ENCODE measurements at regions not wholly inside any gene's neighbourhood (a gene's known extent, or its start where the extent isn't known, plus 50 kb on each side); places are given as distances from the start of the nearest gene placed in this dataset.

GRCh38 chr3:148604270-148605085, 93.2 kb upstream of the AGTR1 start:
- Mint-ChIP-seq H3K4me3 (no peak overlapping the region), H3K9me3 (no peaks in the 10 kb centered on the region), H3K27ac (no peak overlapping the region), H3K36me3 (ENCODE audit: low read depth) (no peaks in the 10 kb centered on the region), H3K4me1 (ENCODE audit: low read depth) (no peaks in the 10 kb centered on the region), H3K27me3 (ENCODE audit: insufficient read depth) (no peaks in the 10 kb centered on the region)
- intact Hi-C loops (cut with micrococcal nuclease), result no loop called here
- no peak for DNase-seq (ENCODE audit: low spot score)

- Mint-ChIP-seq H3K4me3 (no peak overlapping the region), H3K27me3 (ENCODE audit: insufficient read depth) (no peaks in the 10 kb centered on the region), H3K4me1 (ENCODE audit: low read depth) (no peaks in the 10 kb centered on the region), H3K9me3 (no peaks in the 10 kb centered on the region), H3K36me3 (ENCODE audit: low read depth) (no peaks in the 10 kb centered on the region), H3K27ac (no peak overlapping the region)
- DNase-seq (ENCODE audit: low spot score), result no peak
- intact Hi-C loops (cut with micrococcal nuclease), result no loop called here
These were observed 92.2 kb upstream of the AGTR1 start for GRCh38 chr3:148605521-148605920.

GRCh38 chr3:148606979-148607378, 90.7 kb upstream of the AGTR1 start:
- H3K27ac Mint-ChIP-seq, result no peak overlapping the region
- no peak for DNase-seq (ENCODE audit: low spot score)
- no peak overlapping the region for H3K4me3 Mint-ChIP-seq
- no peaks in the 10 kb centered on the region for H3K36me3 Mint-ChIP-seq (ENCODE audit: low read depth)
- H3K4me1 Mint-ChIP-seq (ENCODE audit: low read depth), result no peaks in the 10 kb centered on the region
- no peaks in the 10 kb centered on the region for H3K27me3 Mint-ChIP-seq (ENCODE audit: insufficient read depth)
- H3K9me3 Mint-ChIP-seq, result no peaks in the 10 kb centered on the region
- intact Hi-C loops (cut with micrococcal nuclease), result no loop called here

- Mint-ChIP-seq H3K4me1 (ENCODE audit: low read depth) (no peaks in the 10 kb centered on the region), H3K36me3 (ENCODE audit: low read depth) (no peaks in the 10 kb centered on the region), H3K27me3 (ENCODE audit: insufficient read depth) (no peaks in the 10 kb centered on the region), H3K27ac (no peak overlapping the region), H3K9me3 (no peaks in the 10 kb centered on the region), H3K4me3 (no peak overlapping the region)
- intact Hi-C loops (cut with micrococcal nuclease), result no loop called here
- no peak for DNase-seq (ENCODE audit: low spot score)
These were observed 90.2 kb upstream of the AGTR1 start for GRCh38 chr3:148607491-148607890.

GRCh38 chr3:148612278-148612677, 85.4 kb upstream of the AGTR1 start:
- DNase-seq (ENCODE audit: low spot score), result no peak
- intact Hi-C loops (cut with micrococcal nuclease), result no loop called here
- H3K36me3 Mint-ChIP-seq (ENCODE audit: low read depth), result no peaks in the 10 kb centered on the region
- no peak overlapping the region for H3K4me3 Mint-ChIP-seq
- H3K4me1 Mint-ChIP-seq (ENCODE audit: low read depth), result no peaks in the 10 kb centered on the region
- no peaks in the 10 kb centered on the region for H3K9me3 Mint-ChIP-seq
- no peak overlapping the region for H3K27ac Mint-ChIP-seq
- no peaks in the 10 kb centered on the region for H3K27me3 Mint-ChIP-seq (ENCODE audit: insufficient read depth)

GRCh38 chr3:148615382-148615781, 82.3 kb upstream of the AGTR1 start:
- intact Hi-C loops (cut with micrococcal nuclease), result no loop called here

GRCh38 chr3:148625095-148625736, 72.5 kb upstream of the AGTR1 start:
- H3K27me3 Mint-ChIP-seq (ENCODE audit: insufficient read depth), result no peaks in the 10 kb centered on the region
- no peaks in the 10 kb centered on the region for H3K4me1 Mint-ChIP-seq (ENCODE audit: low read depth)
- intact Hi-C loops (cut with micrococcal nuclease), result no loop called here
- H3K4me3 Mint-ChIP-seq, result no peak overlapping the region
- no peak overlapping the region for H3K27ac Mint-ChIP-seq
- DNase-seq (ENCODE audit: low spot score), result no peak
- H3K9me3 Mint-ChIP-seq, result no peaks in the 10 kb centered on the region
- H3K36me3 Mint-ChIP-seq (ENCODE audit: low read depth), result no peaks in the 10 kb centered on the region

More at GRCh38 chr3:148615382-148615781, 82.3 kb upstream of the AGTR1 start:
- Mint-ChIP-seq H3K27me3 (ENCODE audit: insufficient read depth) (no peaks in the 10 kb centered on the region), H3K9me3 (no peaks in the 10 kb centered on the region), H3K27ac (no peak overlapping the region), H3K4me1 (ENCODE audit: low read depth) (no peaks in the 10 kb centered on the region), H3K36me3 (ENCODE audit: low read depth) (no peaks in the 10 kb centered on the region), H3K4me3 (no peak overlapping the region)
- DNase-seq (ENCODE audit: low spot score), result no peak

- Mint-ChIP-seq H3K4me3 (no peak overlapping the region), H3K36me3 (ENCODE audit: low read depth) (no peaks in the 10 kb centered on the region), H3K27me3 (ENCODE audit: insufficient read depth) (no peaks in the 10 kb centered on the region), H3K9me3 (no peaks in the 10 kb centered on the region), H3K4me1 (ENCODE audit: low read depth) (no peaks in the 10 kb centered on the region), H3K27ac (no peak overlapping the region)
- intact Hi-C loops (cut with micrococcal nuclease), result no loop called here
- DNase-seq (ENCODE audit: low spot score), result no peak
These were observed 71.7 kb upstream of the AGTR1 start for GRCh38 chr3:148625991-148626390.

- H3K27me3 Mint-ChIP-seq (ENCODE audit: insufficient read depth), result no peaks in the 10 kb centered on the region
- H3K27ac Mint-ChIP-seq, result no peak overlapping the region
- H3K4me1 Mint-ChIP-seq (ENCODE audit: low read depth), result no peaks in the 10 kb centered on the region
- no peak overlapping the region for H3K4me3 Mint-ChIP-seq
- DNase-seq (ENCODE audit: low spot score), result no peak
- intact Hi-C loops (cut with micrococcal nuclease), result no loop called here
- H3K9me3 Mint-ChIP-seq, result no peaks in the 10 kb centered on the region
- H3K36me3 Mint-ChIP-seq (ENCODE audit: low read depth), result no peaks in the 10 kb centered on the region
These were observed 68.7 kb upstream of the AGTR1 start for GRCh38 chr3:148629006-148629405.

- peaks cover 3% of the 10 kb centered on the region for H3K9me3 Mint-ChIP-seq
- H3K4me3 Mint-ChIP-seq, result no peak overlapping the region
- DNase-seq (ENCODE audit: low spot score), result no peak
- H3K27me3 Mint-ChIP-seq (ENCODE audit: insufficient read depth), result no peaks in the 10 kb centered on the region
- H3K4me1 Mint-ChIP-seq (ENCODE audit: low read depth), result no peaks in the 10 kb centered on the region
- no peak overlapping the region for H3K27ac Mint-ChIP-seq
- intact Hi-C loops (cut with micrococcal nuclease), result no loop called here
- no peaks in the 10 kb centered on the region for H3K36me3 Mint-ChIP-seq (ENCODE audit: low read depth)
These were observed 66.4 kb upstream of the AGTR1 start for GRCh38 chr3:148631124-148631903.

GRCh38 chr3:148641722-148642121, 56.0 kb upstream of the AGTR1 start:
- intact Hi-C loops (cut with micrococcal nuclease), result no loop called here
- no peak overlapping the region for H3K27ac Mint-ChIP-seq
- no peaks in the 10 kb centered on the region for H3K4me1 Mint-ChIP-seq (ENCODE audit: low read depth)
- no peaks in the 10 kb centered on the region for H3K9me3 Mint-ChIP-seq
- H3K36me3 Mint-ChIP-seq (ENCODE audit: low read depth), result no peaks in the 10 kb centered on the region
- no peak for DNase-seq (ENCODE audit: low spot score)
- no peaks in the 10 kb centered on the region for H3K27me3 Mint-ChIP-seq (ENCODE audit: insufficient read depth)
- no peak overlapping the region for H3K4me3 Mint-ChIP-seq

- DNase-seq (ENCODE audit: low spot score), result no peak
- Mint-ChIP-seq H3K36me3 (ENCODE audit: low read depth) (no peaks in the 10 kb centered on the region), H3K4me3 (no peak overlapping the region), H3K27me3 (ENCODE audit: insufficient read depth) (no peaks in the 10 kb centered on the region), H3K9me3 (no peaks in the 10 kb centered on the region), H3K4me1 (ENCODE audit: low read depth) (no peaks in the 10 kb centered on the region), H3K27ac (no peak overlapping the region)
- intact Hi-C loops (cut with micrococcal nuclease), result no loop called here
These were observed 55.5 kb upstream of the AGTR1 start for GRCh38 chr3:148642214-148642613.

GRCh38 chr3:148642616-148643015, 55.1 kb upstream of the AGTR1 start:
- Mint-ChIP-seq H3K4me1 (ENCODE audit: low read depth) (no peaks in the 10 kb centered on the region), H3K4me3 (no peak overlapping the region), H3K27ac (no peak overlapping the region), H3K9me3 (no peaks in the 10 kb centered on the region), H3K36me3 (ENCODE audit: low read depth) (no peaks in the 10 kb centered on the region), H3K27me3 (ENCODE audit: insufficient read depth) (no peaks in the 10 kb centered on the region)
- intact Hi-C loops (cut with micrococcal nuclease), result no loop called here
- no peak for DNase-seq (ENCODE audit: low spot score)
